ENCODE measurements at regions not wholly inside any gene's neighbourhood (a gene's known extent, or its start where the extent isn't known, plus 50 kb on each side); places are given as distances from the start of the nearest gene placed in this dataset.

DNA sequence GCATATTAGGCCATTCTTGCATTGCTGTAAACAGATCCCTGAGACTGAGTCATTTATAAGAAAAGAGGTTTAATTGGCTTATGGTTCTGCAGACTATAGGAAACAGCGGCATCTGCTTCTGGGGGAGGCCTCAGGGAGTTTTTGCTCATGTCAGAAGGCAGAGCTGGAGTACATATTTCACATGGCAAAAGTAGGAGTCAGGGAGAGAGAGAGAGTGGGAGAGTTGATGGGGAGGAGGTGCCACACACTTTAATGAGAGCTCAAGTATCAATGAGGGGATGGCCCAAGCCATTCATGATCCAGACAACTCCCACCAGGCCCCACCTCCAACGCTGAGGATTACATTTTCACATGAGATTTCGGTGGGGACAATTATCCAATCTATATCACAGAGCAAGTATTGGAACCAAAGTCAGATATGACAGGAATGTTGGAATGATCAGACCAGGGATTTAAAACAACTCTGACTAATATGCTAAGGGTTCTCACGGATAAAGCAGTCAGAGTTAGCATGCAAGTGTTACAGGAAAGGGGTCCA, 795.3 kb upstream of the CELF2 start:
- TF ChIP-seq, protein P1, sequence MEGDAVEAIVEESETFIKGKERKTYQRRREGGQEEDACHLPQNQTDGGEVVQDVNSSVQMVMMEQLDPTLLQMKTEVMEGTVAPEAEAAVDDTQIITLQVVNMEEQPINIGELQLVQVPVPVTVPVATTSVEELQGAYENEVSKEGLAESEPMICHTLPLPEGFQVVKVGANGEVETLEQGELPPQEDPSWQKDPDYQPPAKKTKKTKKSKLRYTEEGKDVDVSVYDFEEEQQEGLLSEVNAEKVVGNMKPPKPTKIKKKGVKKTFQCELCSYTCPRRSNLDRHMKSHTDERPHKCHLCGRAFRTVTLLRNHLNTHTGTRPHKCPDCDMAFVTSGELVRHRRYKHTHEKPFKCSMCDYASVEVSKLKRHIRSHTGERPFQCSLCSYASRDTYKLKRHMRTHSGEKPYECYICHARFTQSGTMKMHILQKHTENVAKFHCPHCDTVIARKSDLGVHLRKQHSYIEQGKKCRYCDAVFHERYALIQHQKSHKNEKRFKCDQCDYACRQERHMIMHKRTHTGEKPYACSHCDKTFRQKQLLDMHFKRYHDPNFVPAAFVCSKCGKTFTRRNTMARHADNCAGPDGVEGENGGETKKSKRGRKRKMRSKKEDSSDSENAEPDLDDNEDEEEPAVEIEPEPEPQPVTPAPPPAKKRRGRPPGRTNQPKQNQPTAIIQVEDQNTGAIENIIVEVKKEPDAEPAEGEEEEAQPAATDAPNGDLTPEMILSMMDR (IDR thresholded peaks at IDR 0.05; ENCODE audit: low read depth, low read length, missing input control): no peak
- TF ChIP-seq, protein P2, sequence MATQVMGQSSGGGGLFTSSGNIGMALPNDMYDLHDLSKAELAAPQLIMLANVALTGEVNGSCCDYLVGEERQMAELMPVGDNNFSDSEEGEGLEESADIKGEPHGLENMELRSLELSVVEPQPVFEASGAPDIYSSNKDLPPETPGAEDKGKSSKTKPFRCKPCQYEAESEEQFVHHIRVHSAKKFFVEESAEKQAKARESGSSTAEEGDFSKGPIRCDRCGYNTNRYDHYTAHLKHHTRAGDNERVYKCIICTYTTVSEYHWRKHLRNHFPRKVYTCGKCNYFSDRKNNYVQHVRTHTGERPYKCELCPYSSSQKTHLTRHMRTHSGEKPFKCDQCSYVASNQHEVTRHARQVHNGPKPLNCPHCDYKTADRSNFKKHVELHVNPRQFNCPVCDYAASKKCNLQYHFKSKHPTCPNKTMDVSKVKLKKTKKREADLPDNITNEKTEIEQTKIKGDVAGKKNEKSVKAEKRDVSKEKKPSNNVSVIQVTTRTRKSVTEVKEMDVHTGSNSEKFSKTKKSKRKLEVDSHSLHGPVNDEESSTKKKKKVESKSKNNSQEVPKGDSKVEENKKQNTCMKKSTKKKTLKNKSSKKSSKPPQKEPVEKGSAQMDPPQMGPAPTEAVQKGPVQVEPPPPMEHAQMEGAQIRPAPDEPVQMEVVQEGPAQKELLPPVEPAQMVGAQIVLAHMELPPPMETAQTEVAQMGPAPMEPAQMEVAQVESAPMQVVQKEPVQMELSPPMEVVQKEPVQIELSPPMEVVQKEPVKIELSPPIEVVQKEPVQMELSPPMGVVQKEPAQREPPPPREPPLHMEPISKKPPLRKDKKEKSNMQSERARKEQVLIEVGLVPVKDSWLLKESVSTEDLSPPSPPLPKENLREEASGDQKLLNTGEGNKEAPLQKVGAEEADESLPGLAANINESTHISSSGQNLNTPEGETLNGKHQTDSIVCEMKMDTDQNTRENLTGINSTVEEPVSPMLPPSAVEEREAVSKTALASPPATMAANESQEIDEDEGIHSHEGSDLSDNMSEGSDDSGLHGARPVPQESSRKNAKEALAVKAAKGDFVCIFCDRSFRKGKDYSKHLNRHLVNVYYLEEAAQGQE (IDR thresholded peaks at IDR 0.05): no peak
- TF ChIP-seq GABPA (IDR thresholded peaks at IDR 0.05 in 1 of 2, conservative IDR thresholded peaks at IDR 0.05 in 1 of 2) (no peak), JUND (IDR thresholded peaks at IDR 0.05) (no peak), TAF1 (conservative IDR thresholded peaks at IDR 0.05) (no peak), RAD21 (IDR thresholded peaks at IDR 0.05) (no peak), YY1 (IDR thresholded peaks at IDR 0.05) (no peak), HNF4A (conservative IDR thresholded peaks at IDR 0.05) (no peak)
